ENCODE measurements at regions not wholly inside any gene's neighbourhood (a gene's known extent, or its start where the extent isn't known, plus 50 kb on each side); places are given as distances from the start of the nearest gene placed in this dataset.
A peak's percentile ranks its signal among the peaks of the same experiment; 100 is the strongest.
"Not testable (repeated sequence)": the region's sequence is repeated elsewhere in the genome, so short reads cannot be mapped to it uniquely, and the experiment has no call there.

- Histone ChIP-seq H3K27me3 (replicated peaks in 1 of 2; ENCODE audit: control insufficient read depth in 2 of 2, extremely low read depth in 1 of 2, insufficient read depth in 2 of 2, low read length in 1 of 2) (peaks cover 4 to 32% of the 10 kb centered on the region in 2 experiments), H3K9me3 (no peaks in the 10 kb centered on the region), H3K27ac (ENCODE audit: low read length) (no peak overlapping the region), H3K4me1 (ENCODE audit: control insufficient read depth in 1 of 2, extremely low read depth in 1 of 2, insufficient read depth in 2 of 2, low read length in 2 of 2) (peaks cover 0 to 17% of the 10 kb centered on the region in 2 experiments), H3K4me3 (ENCODE audit: control insufficient read depth in 1 of 2, extremely low read depth in 1 of 2, low read length in 1 of 2) (no peak overlapping the region), H3K36me3 (ENCODE audit: control insufficient read depth in 2 of 2, extremely low read depth in 1 of 2, insufficient read depth in 1 of 2, low read length in 1 of 2) (no peaks in the 10 kb centered on the region)
- DNase-seq = no peak
- H3K27ac Mint-ChIP-seq = no peak overlapping the region
- ChIA-PET POLR2A (interaction anchor here in 1 of 2 donors (0.6 kb wide), 1 partner anchor 437 kb away, joined by 4 read pairs; no protein-coding TSS in a partner anchor), CTCF (no interaction called here)
- peaks cover 0 to 9% (median 7%) of the 10 kb centered on the region in 3 donors for H3K4me1 Mint-ChIP-seq
- H3K9me3 Mint-ChIP-seq = no peaks in the 10 kb centered on the region
- H3K36me3 Mint-ChIP-seq = no peaks in the 10 kb centered on the region
- no peak for ATAC-seq (replicated peaks in 1 of 4)
- H3K27me3 Mint-ChIP-seq = peaks cover 2 to 11% of the 10 kb centered on the region in 2 donors
- WGBS (ENCODE audit: insufficient coverage) = 94% methylated on average over 19 of the region's 19 CpGs
- H3K4me3 Mint-ChIP-seq = no peak overlapping the region
Measured at GRCh38 chr7:66503551-66504031, 125.1 kb upstream of the KCTD7 start.

- H3K27me3 Mint-ChIP-seq = peaks cover 4 to 13% of the 10 kb centered on the region in 2 donors
- no peaks in the 10 kb centered on the region for H3K36me3 Mint-ChIP-seq
- H3K4me3 Mint-ChIP-seq = peak overlapping the region in 1 of 3 donors; percentile 42
- CTCF ChIA-PET = no interaction called here
- Histone ChIP-seq H3K36me3 (ENCODE audit: control insufficient read depth in 2 of 2, extremely low read depth in 1 of 2, insufficient read depth in 1 of 2, low read length in 1 of 2) (no peaks in the 10 kb centered on the region), H3K4me1 (ENCODE audit: control insufficient read depth in 1 of 2, extremely low read depth in 1 of 2, insufficient read depth in 2 of 2, low read length in 2 of 2) (peaks cover 0 to 17% of the 10 kb centered on the region in 2 experiments), H3K27ac (ENCODE audit: low read length) (no peak overlapping the region), H3K4me3 (ENCODE audit: control insufficient read depth in 1 of 2, extremely low read depth in 1 of 2, low read length in 1 of 2) (no peak overlapping the region), H3K27me3 (replicated peaks in 1 of 2; ENCODE audit: control insufficient read depth in 2 of 2, extremely low read depth in 1 of 2, insufficient read depth in 2 of 2, low read length in 1 of 2) (peaks cover 4 to 34% of the 10 kb centered on the region in 2 experiments), H3K9me3 (no peaks in the 10 kb centered on the region)
- no peak overlapping the region for H3K27ac Mint-ChIP-seq
- no peak for DNase-seq
- ATAC-seq (replicated peaks in 1 of 4) = no peak
- H3K9me3 Mint-ChIP-seq = no peaks in the 10 kb centered on the region
- WGBS (ENCODE audit: insufficient coverage) = 80% methylated on average over 5 of the region's 10 CpGs
- POLR2A ChIA-PET = no interaction called here
- peaks cover 0 to 9% (median 7%) of the 10 kb centered on the region in 3 donors for H3K4me1 Mint-ChIP-seq
Measured at GRCh38 chr7:66504131-66504530, 124.5 kb upstream of the KCTD7 start.

GRCh38 chr7:66505009-66505408, 123.7 kb upstream of the KCTD7 start:
- no peaks in the 10 kb centered on the region for H3K36me3 ChIP-seq (ENCODE audit: control insufficient read depth in 2 of 2, extremely low read depth in 1 of 2, insufficient read depth in 1 of 2, low read length in 1 of 2)

GRCh38 chr7:66505531-66506451, 122.9 kb upstream of the KCTD7 start:
- Mint-ChIP-seq H3K4me1 (peaks cover 0 to 9% (median 7%) of the 10 kb centered on the region in 3 donors), H3K9me3 (no peaks in the 10 kb centered on the region), H3K27ac (no peak overlapping the region), H3K4me3 (peak overlapping the region; percentile 58 to 72 (median 60)), H3K36me3 (no peaks in the 10 kb centered on the region), H3K27me3 (peaks cover 4 to 13% of the 10 kb centered on the region in 2 donors)
- peaks cover 4 to 41% of the 10 kb centered on the region in 2 experiments for H3K27me3 ChIP-seq (replicated peaks in 1 of 2; ENCODE audit: control insufficient read depth in 2 of 2, extremely low read depth in 1 of 2, insufficient read depth in 2 of 2, low read length in 1 of 2)
- H3K4me3 ChIP-seq (ENCODE audit: control insufficient read depth in 1 of 2, extremely low read depth in 1 of 2, low read length in 1 of 2) = peak overlapping the region; percentile 25 to 27
- WGBS (ENCODE audit: insufficient coverage) = 56% methylated on average over 82 of the region's 86 CpGs
- peak in 3 of 4 experiments; percentile 47 to 74 (median 71) for ATAC-seq (replicated peaks in 1 of 4)
- ChIA-PET CTCF (interaction anchor here in 1 of 2 donors (0.6 kb wide), 1 partner anchor 137 kb away, joined by 3 read pairs; no protein-coding TSS in a partner anchor), POLR2A (interaction anchor here (0.6 to 0.9 kb wide), 2 partner anchors 12 to 31 kb away, joined by 4 to 7 read pairs; no protein-coding TSS in a partner anchor)
- no peaks in the 10 kb centered on the region for H3K36me3 ChIP-seq (ENCODE audit: control insufficient read depth in 2 of 2, extremely low read depth in 1 of 2, insufficient read depth in 1 of 2, low read length in 1 of 2)
- H3K27ac ChIP-seq (ENCODE audit: low read length) = no peak overlapping the region
- H3K9me3 ChIP-seq = no peaks in the 10 kb centered on the region
- peaks cover 0 to 17% of the 10 kb centered on the region in 2 experiments for H3K4me1 ChIP-seq (ENCODE audit: control insufficient read depth in 1 of 2, extremely low read depth in 1 of 2, insufficient read depth in 2 of 2, low read length in 2 of 2)
- DNase-seq = peak in 27 of 35 experiments; percentile 13 to 62 (median 27)

More at GRCh38 chr7:66505009-66505408, 123.7 kb upstream of the KCTD7 start:
- Mint-ChIP-seq H3K36me3 (no peaks in the 10 kb centered on the region), H3K4me1 (peaks cover 0 to 9% (median 7%) of the 10 kb centered on the region in 3 donors), H3K27me3 (peaks cover 4 to 13% of the 10 kb centered on the region in 2 donors), H3K4me3 (no peak overlapping the region), H3K9me3 (no peaks in the 10 kb centered on the region), H3K27ac (no peak overlapping the region)
- ATAC-seq (replicated peaks in 1 of 4) (no peak), DNase-seq (no peak)
- POLR2A ChIA-PET = no interaction called here
- CTCF ChIA-PET = no interaction called here
- 93% methylated on average over 28 of the region's 30 CpGs for WGBS (ENCODE audit: insufficient coverage)
- Histone ChIP-seq H3K9me3 (no peaks in the 10 kb centered on the region), H3K27me3 (replicated peaks in 1 of 2; ENCODE audit: control insufficient read depth in 2 of 2, extremely low read depth in 1 of 2, insufficient read depth in 2 of 2, low read length in 1 of 2) (peaks cover 4 to 38% of the 10 kb centered on the region in 2 experiments), H3K4me1 (ENCODE audit: control insufficient read depth in 1 of 2, extremely low read depth in 1 of 2, insufficient read depth in 2 of 2, low read length in 2 of 2) (peaks cover 0 to 17% of the 10 kb centered on the region in 2 experiments), H3K4me3 (ENCODE audit: control insufficient read depth in 1 of 2, extremely low read depth in 1 of 2, low read length in 1 of 2) (no peak overlapping the region), H3K27ac (ENCODE audit: low read length) (no peak overlapping the region)

- Histone ChIP-seq H3K4me1 (ENCODE audit: control insufficient read depth in 1 of 2, extremely low read depth in 1 of 2, insufficient read depth in 2 of 2, low read length in 2 of 2) (peaks cover 0 to 17% of the 10 kb centered on the region in 2 experiments), H3K27me3 (replicated peaks in 1 of 2; ENCODE audit: control insufficient read depth in 2 of 2, extremely low read depth in 1 of 2, insufficient read depth in 2 of 2, low read length in 1 of 2) (peaks cover 4 to 41% of the 10 kb centered on the region in 2 experiments), H3K4me3 (ENCODE audit: control insufficient read depth in 1 of 2, extremely low read depth in 1 of 2, low read length in 1 of 2) (peak overlapping the region; percentile 25 to 27)
- ATAC-seq (replicated peaks in 1 of 4); H3K9me3 ChIP-seq; H3K27ac Mint-ChIP-seq; H3K27ac ChIP-seq (ENCODE audit: low read length); H3K36me3 ChIP-seq (ENCODE audit: control insufficient read depth in 2 of 2, extremely low read depth in 1 of 2, insufficient read depth in 1 of 2, low read length in 1 of 2); H3K9me3 Mint-ChIP-seq; DNase-seq; H3K4me1 Mint-ChIP-seq; H3K36me3 Mint-ChIP-seq; POLR2A ChIA-PET; CTCF ChIA-PET: not testable (repeated sequence)
- H3K27me3 Mint-ChIP-seq = peaks cover 4 to 13% of the 10 kb centered on the region in 2 donors
- WGBS (ENCODE audit: insufficient coverage) = 71% methylated on average over 7 of the region's 10 CpGs
- peak overlapping the region; percentile 58 to 72 (median 60) for H3K4me3 Mint-ChIP-seq
Measured at GRCh38 chr7:66506703-66507102, 122.0 kb upstream of the KCTD7 start.

GRCh38 chr7:66507764-66508296, 120.9 kb upstream of the KCTD7 start:
- no peaks in the 10 kb centered on the region for H3K9me3 Mint-ChIP-seq
- POLR2A ChIA-PET = no interaction called here
- peaks cover 0 to 17% of the 10 kb centered on the region in 2 experiments for H3K4me1 ChIP-seq (ENCODE audit: control insufficient read depth in 1 of 2, extremely low read depth in 1 of 2, insufficient read depth in 2 of 2, low read length in 2 of 2)
- ATAC-seq (replicated peaks in 1 of 4) (no peak), DNase-seq (no peak)
- H3K4me3 ChIP-seq (ENCODE audit: control insufficient read depth in 1 of 2, extremely low read depth in 1 of 2, low read length in 1 of 2) = no peak overlapping the region
- no peak overlapping the region for H3K27ac ChIP-seq (ENCODE audit: low read length)
- CTCF ChIA-PET = no interaction called here
- H3K36me3 ChIP-seq (ENCODE audit: control insufficient read depth in 2 of 2, extremely low read depth in 1 of 2, insufficient read depth in 1 of 2, low read length in 1 of 2) = no peaks in the 10 kb centered on the region
- peak overlapping the region in 2 of 3 donors; percentile 37 to 72 for H3K4me3 Mint-ChIP-seq
- H3K36me3 Mint-ChIP-seq = no peaks in the 10 kb centered on the region
- H3K27ac Mint-ChIP-seq = no peak overlapping the region
- H3K27me3 Mint-ChIP-seq = peaks cover 4 to 13% of the 10 kb centered on the region in 2 donors
- WGBS (ENCODE audit: insufficient coverage) = 96% methylated on average over 4 of the region's 9 CpGs
- no peaks in the 10 kb centered on the region for H3K9me3 ChIP-seq
- H3K4me1 Mint-ChIP-seq = peaks cover 0 to 9% (median 7%) of the 10 kb centered on the region in 3 donors
- H3K27me3 ChIP-seq (replicated peaks in 1 of 2; ENCODE audit: control insufficient read depth in 2 of 2, extremely low read depth in 1 of 2, insufficient read depth in 2 of 2, low read length in 1 of 2) = peaks cover 4 to 41% of the 10 kb centered on the region in 2 experiments
